Breast epithelium (tissue), 4 donors: ENCODE measurements at regions not wholly inside any gene's neighbourhood (a gene's known extent, or its start where the extent isn't known, plus 50 kb on each side); places are given as distances from the start of the nearest gene placed in this dataset.
"Not testable (repeated sequence)": the region's sequence is repeated elsewhere in the genome, so short reads cannot be mapped to it uniquely, and the experiment has no call there.

ENCODE experiments used
- DNase-seq, 2 donors: peaks; one replicate each; pipeline ENCODE4 v3.0.0-alpha.2; 2019; ENCODE audit warnings: low spot score in 2 of 2
- H3K27ac ChIP-seq, 2 donors: fragments of 200-600 bp; sonication (generic) in 1 of 2; one replicate each; pipeline ENCODE4 v1.5.1; 2016 to 2019; ENCODE audit warnings: mild to moderate bottlenecking in 1 of 2
- H3K27me3 ChIP-seq, 2 donors: fragments of 200-600 bp; sonication (generic) in 1 of 2; one replicate each; pipeline versions ENCODE4 v1.5.1 to v1.6.0; 2017 to 2019; ENCODE audit warnings: control low read depth in 1 of 2, mild to moderate bottlenecking in 1 of 2
- H3K36me3 ChIP-seq: fragments of 200-600 bp; one replicate; pipeline ENCODE4 v1.5.1; 2019
- H3K4me1 ChIP-seq, 2 donors: fragments of 200-600 bp; sonication (generic); one replicate each; pipeline ENCODE4 v1.5.1; 2016 to 2019; ENCODE audit warnings: control low read depth in 1 of 2
- H3K4me3 ChIP-seq, 3 donors: fragments of 200-600 bp; sonication (generic); 1 replicate in 2 of 3; 2 replicates in 1 of 3; pipeline ENCODE4 v1.5.1; 2016 to 2019; ENCODE audit warnings: mild to moderate bottlenecking in 3 of 3, moderate library complexity in 2 of 3
- H3K9me3 ChIP-seq, 2 donors: fragments of 200-600 bp; sonication (generic) in 1 of 2; one replicate each; pipeline ENCODE4 v1.5.1; 2016 to 2019; ENCODE audit warnings: control low read depth in 1 of 2
- CTCF ChIP-seq, 3 donors: fragments of 450-650 bp; IDR thresholded peaks; one replicate each; pipeline ENCODE4 v1.5.1; 2016 to 2017; ENCODE audit warnings: antibody characterized with exemption in 3 of 3, mild to moderate bottlenecking in 3 of 3, moderate library complexity in 3 of 3
- POLR2A ChIP-seq: fragments of 450-650 bp; IDR thresholded peaks from one replicate; pipeline ENCODE4 v1.6.1; 2016; ENCODE audit warnings: antibody characterized with exemption, mild to moderate bottlenecking, moderate library complexity
- POLR2AphosphoS5 ChIP-seq, 3 donors: sonication (generic); formaldehyde crosslinking; IDR thresholded peaks; one replicate each; pipeline ENCODE4 v1.6.1; 2017; ENCODE audit warnings: antibody characterized with exemption in 3 of 3
- intact Hi-C: fragments of 100-400 bp; cut with DNase I; formaldehyde crosslinking; loops from one replicate; pipeline ENCODE4 v1.15.1; 2023; ENCODE audit warnings: low total_unique reads

GRCh38 chr9:65449423-65449822 is 164.4 kb upstream of the FOXD4L5 start:
- Histone ChIP-seq H3K4me3 (no peak overlapping the region), H3K4me1 (no peaks in the 10 kb centered on the region), H3K27ac (no peak overlapping the region), H3K9me3 (no peaks in the 10 kb centered on the region), H3K36me3 (no peaks in the 10 kb centered on the region), H3K27me3 (no peaks in the 10 kb centered on the region)
- intact Hi-C loops: no loop called here
- no peak for TF ChIP-seq CTCF (IDR thresholded peaks at IDR 0.05)
- no peak for TF ChIP-seq POLR2AphosphoS5 (IDR thresholded peaks at IDR 0.05)
- TF ChIP-seq POLR2A: no peak
- DNase-seq: no peak

GRCh38 chr9:65447146-65447545 is 162.1 kb upstream of the FOXD4L5 start:
- H3K36me3 ChIP-seq, H3K9me3 ChIP-seq, H3K27ac ChIP-seq, H3K27me3 ChIP-seq, intact Hi-C loops, DNase-seq, H3K4me3 ChIP-seq, H3K4me1 ChIP-seq: not testable (repeated sequence)

GRCh38 chr9:65445991-65446390 is 161.0 kb upstream of the FOXD4L5 start:
- H3K27ac ChIP-seq, intact Hi-C loops, H3K4me1 ChIP-seq, H3K27me3 ChIP-seq, H3K36me3 ChIP-seq, H3K4me3 ChIP-seq, DNase-seq, H3K9me3 ChIP-seq: not testable (repeated sequence)

DNA sequence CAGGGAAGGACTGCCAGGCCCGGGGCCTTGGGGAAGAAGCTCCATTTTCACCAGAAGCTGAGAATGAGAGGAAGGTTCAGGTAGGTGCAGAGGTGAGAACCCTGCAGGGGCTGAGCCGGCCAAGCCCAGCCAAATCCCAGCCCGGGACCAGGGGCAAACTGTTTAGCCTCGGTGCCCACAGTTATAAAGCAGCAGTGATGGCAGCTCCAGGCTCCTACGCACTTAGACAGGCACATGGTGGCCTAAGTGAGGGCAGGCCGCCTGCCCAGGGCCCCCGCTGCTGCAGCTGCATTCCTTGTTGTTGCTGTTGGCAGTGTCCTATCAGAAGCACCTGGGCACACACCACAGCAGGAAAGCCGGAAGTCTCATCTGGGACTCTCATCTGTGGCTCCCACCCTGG is 159.9 kb upstream of the FOXD4L5 start:
- intact Hi-C loops: no loop called here
- H3K4me3 ChIP-seq: no peak overlapping the region
- H3K4me1 ChIP-seq: no peaks in the 10 kb centered on the region
- no peaks in the 10 kb centered on the region for H3K27me3 ChIP-seq
- no peaks in the 10 kb centered on the region for H3K36me3 ChIP-seq
- H3K27ac ChIP-seq: no peak overlapping the region
- no peaks in the 10 kb centered on the region for H3K9me3 ChIP-seq
- TF ChIP-seq POLR2A: no peak
- TF ChIP-seq POLR2AphosphoS5 (IDR thresholded peaks at IDR 0.05): no peak
- TF ChIP-seq CTCF (IDR thresholded peaks at IDR 0.05): no peak
- no peak for DNase-seq

DNA sequence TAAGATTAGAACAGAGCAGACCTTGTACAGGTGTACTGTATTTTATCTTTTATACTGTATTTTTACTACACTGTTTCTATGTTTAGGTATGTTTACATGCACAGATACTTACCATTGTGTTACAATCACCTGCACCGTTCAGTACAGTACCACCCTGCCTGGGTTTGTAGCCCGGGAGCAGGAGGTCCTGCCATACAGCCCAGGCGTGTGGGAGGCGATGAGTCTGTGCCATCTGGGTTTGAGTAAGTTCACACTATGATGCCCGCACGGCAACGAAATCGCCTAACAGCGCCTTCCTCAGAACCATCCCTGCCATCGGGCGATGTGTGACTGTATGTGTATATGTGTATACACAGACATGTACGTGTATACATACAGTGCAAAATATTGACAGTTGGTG is 157.1 kb upstream of the FOXD4L5 start:
- H3K27ac ChIP-seq, intact Hi-C loops, H3K4me3 ChIP-seq, DNase-seq, H3K27me3 ChIP-seq, H3K4me1 ChIP-seq, H3K9me3 ChIP-seq, H3K36me3 ChIP-seq: not testable (repeated sequence)

DNA sequence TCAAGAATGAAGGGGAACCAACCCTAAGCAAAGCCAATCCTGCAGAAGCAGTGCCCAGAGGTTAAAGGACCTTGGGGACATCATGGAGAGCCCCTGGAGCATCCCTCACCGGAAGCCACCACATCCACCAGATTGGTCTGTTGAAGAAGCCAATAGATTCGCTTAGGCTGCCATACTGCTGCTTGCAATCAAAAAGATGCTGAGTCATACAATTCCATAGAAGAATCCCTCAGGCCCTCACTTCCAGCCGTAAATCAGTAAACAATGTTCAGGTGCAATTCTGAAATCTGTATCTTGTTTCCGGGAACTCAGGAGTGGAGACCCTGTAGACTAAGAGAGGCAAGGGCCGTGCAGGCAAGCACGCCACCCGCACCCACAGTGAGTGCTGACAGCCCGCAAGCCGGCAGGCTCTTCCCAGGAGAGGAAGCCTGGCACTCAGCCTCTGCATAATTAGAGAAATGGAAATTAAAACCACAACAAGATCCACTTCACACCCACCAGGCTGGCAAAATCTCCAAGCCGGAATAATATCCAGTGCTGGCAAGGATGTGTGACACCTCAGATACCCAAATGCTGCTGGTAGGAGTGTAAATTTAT is 156.4 kb upstream of the FOXD4L5 start:
- H3K27me3 ChIP-seq, H3K36me3 ChIP-seq, DNase-seq, H3K27ac ChIP-seq, H3K4me3 ChIP-seq, H3K9me3 ChIP-seq, intact Hi-C loops, H3K4me1 ChIP-seq: not testable (repeated sequence)

DNA sequence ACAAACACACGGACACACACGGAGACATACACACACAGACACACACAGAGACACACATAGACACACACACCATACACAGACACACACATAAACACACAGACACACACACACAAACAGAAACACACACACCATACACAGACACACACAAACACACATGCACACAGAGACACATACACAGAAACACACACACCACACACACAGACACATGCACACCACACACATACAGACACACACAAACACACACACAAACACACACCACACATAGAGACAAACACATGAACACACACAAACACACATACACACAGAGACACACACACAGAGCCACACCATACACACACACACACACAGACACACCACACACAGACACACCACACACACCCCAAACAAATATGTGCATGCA is 152.7 kb upstream of the FOXD4L5 start:
- H3K9me3 ChIP-seq: peaks cover 0 to 4% of the 10 kb centered on the region in 2 donors
- H3K27me3 ChIP-seq: no peaks in the 10 kb centered on the region
- no peak overlapping the region for H3K4me3 ChIP-seq
- H3K27ac ChIP-seq: no peak overlapping the region
- no peaks in the 10 kb centered on the region for H3K36me3 ChIP-seq
- no peak for DNase-seq
- H3K4me1 ChIP-seq: no peaks in the 10 kb centered on the region
- TF ChIP-seq POLR2A: no peak
- TF ChIP-seq CTCF (IDR thresholded peaks at IDR 0.05): no peak
- no peak for TF ChIP-seq POLR2AphosphoS5 (IDR thresholded peaks at IDR 0.05)
- intact Hi-C loops: no loop called here
